ENCODE measurements at regions not wholly inside any gene's neighbourhood (a gene's known extent, or its start where the extent isn't known, plus 50 kb on each side); places are given as distances from the start of the nearest gene placed in this dataset.

DNA sequence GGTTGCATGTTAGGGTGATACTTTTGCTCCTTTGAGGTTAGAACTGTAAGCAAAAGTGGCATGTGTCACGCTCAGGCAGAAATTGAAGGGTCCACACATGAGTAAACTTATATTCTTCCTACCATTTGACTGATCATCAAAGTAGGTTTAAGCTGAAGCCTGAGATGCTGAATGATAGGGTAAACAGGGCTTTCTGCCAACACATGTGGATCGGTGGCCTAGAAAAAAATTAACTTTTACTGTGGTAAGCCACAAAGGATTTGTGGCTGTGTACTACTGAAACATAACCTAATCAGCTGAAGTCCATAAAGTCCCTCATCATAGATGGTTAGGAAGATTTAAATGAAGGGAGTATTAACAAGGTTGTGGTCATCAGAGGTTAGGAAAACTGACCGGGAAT, 1070.1 kb downstream of the STPG2 start:
- no peaks in the 10 kb centered on the region for H3K4me1 ChIP-seq (ENCODE audit: control insufficient read depth in 1 of 2, insufficient read depth in 2 of 2, low read length in 2 of 2)
- no peak overlapping the region for H3K27ac ChIP-seq (ENCODE audit: low read depth in 1 of 2, low read length in 2 of 2)
- no peak for DNase-seq
- Mint-ChIP-seq H3K27me3 (ENCODE audit: low read depth in 3 of 3) (peaks cover 0 to 2% (median 0%) of the 10 kb centered on the region in 3 donors), H3K4me3 (no peak overlapping the region), H3K4me1 (no peaks in the 10 kb centered on the region), H3K9me3 (peaks cover 0 to 15% (median 5%) of the 10 kb centered on the region in 7 donors), H3K27ac (no peak overlapping the region), H3K36me3 (no peaks in the 10 kb centered on the region)
- no peak overlapping the region for H3K4me3 ChIP-seq (replicated peaks in 1 of 3; ENCODE audit: low read depth in 2 of 3, low read length in 3 of 3)
- no peaks in the 10 kb centered on the region for H3K27me3 ChIP-seq (ENCODE audit: control insufficient read depth in 2 of 2, insufficient read depth in 2 of 2, low read length in 2 of 2)
- WGBS (ENCODE audit: insufficient coverage), result 0% methylated on average over 1 of the region's 3 CpGs
- H3K79me2 ChIP-seq (ENCODE audit: insufficient read depth, low read length), result no peaks in the 10 kb centered on the region
- no peak overlapping the region for H3K4me2 ChIP-seq (replicated peaks; ENCODE audit: extremely low read depth, low read length, poor library complexity, severe bottlenecking)
- no peak overlapping the region for H2AFZ ChIP-seq (ENCODE audit: insufficient read depth, low read depth, low read length, poor library complexity, severe bottlenecking)
- no peaks in the 10 kb centered on the region for H4K20me1 ChIP-seq (ENCODE audit: insufficient read depth, low read length)
- no peaks in the 10 kb centered on the region for H3K36me3 ChIP-seq (replicated peaks in 1 of 2; ENCODE audit: control insufficient read depth in 1 of 2, insufficient read depth in 2 of 2, low read length in 2 of 2)
- no peak overlapping the region for H3K9ac ChIP-seq (ENCODE audit: insufficient read depth, low read length, poor library complexity, severe bottlenecking)
- intact Hi-C loops (cut with micrococcal nuclease), result no loop called here
- TF ChIP-seq, protein P1, sequence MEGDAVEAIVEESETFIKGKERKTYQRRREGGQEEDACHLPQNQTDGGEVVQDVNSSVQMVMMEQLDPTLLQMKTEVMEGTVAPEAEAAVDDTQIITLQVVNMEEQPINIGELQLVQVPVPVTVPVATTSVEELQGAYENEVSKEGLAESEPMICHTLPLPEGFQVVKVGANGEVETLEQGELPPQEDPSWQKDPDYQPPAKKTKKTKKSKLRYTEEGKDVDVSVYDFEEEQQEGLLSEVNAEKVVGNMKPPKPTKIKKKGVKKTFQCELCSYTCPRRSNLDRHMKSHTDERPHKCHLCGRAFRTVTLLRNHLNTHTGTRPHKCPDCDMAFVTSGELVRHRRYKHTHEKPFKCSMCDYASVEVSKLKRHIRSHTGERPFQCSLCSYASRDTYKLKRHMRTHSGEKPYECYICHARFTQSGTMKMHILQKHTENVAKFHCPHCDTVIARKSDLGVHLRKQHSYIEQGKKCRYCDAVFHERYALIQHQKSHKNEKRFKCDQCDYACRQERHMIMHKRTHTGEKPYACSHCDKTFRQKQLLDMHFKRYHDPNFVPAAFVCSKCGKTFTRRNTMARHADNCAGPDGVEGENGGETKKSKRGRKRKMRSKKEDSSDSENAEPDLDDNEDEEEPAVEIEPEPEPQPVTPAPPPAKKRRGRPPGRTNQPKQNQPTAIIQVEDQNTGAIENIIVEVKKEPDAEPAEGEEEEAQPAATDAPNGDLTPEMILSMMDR (IDR thresholded peaks at IDR 0.05), result no peak
- H3K9me3 ChIP-seq (replicated peaks in 1 of 2; ENCODE audit: control insufficient read depth in 1 of 2, insufficient read depth in 1 of 2, low read length in 2 of 2), result peaks cover 8 to 10% of the 10 kb centered on the region in 2 donors

DNA sequence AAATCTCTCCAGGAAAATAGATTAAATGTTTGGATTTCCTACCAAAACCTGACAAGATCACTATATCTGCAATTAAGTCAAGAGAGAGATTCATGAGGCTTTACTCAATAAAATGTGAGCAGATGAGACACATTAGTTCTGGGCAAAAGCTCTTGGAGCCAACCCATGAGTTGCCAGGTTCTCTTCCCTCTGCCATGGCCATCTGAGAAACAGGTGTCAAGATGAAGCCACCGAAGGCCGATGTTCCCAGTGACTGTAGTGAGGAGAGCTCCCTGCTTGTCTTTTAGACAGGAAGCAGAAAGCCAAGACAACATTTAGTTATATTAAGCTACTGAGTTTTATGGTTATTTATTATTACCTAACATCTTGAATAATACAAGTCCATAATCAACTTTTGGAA, 1068.7 kb downstream of the STPG2 start:
- H3K4me3 Mint-ChIP-seq, result no peak overlapping the region
- Histone ChIP-seq H3K79me2 (ENCODE audit: insufficient read depth, low read length) (no peaks in the 10 kb centered on the region), H3K9me3 (replicated peaks in 1 of 2; ENCODE audit: control insufficient read depth in 1 of 2, insufficient read depth in 1 of 2, low read length in 2 of 2) (peaks cover 4 to 10% of the 10 kb centered on the region in 2 donors), H3K9ac (ENCODE audit: insufficient read depth, low read length, poor library complexity, severe bottlenecking) (no peak overlapping the region), H4K20me1 (ENCODE audit: insufficient read depth, low read length) (no peaks in the 10 kb centered on the region), H3K27ac (ENCODE audit: low read depth in 1 of 2, low read length in 2 of 2) (no peak overlapping the region), H3K36me3 (replicated peaks in 1 of 2; ENCODE audit: control insufficient read depth in 1 of 2, insufficient read depth in 2 of 2, low read length in 2 of 2) (no peaks in the 10 kb centered on the region), H3K4me3 (replicated peaks in 1 of 3; ENCODE audit: low read depth in 2 of 3, low read length in 3 of 3) (no peak overlapping the region), H3K27me3 (ENCODE audit: control insufficient read depth in 2 of 2, insufficient read depth in 2 of 2, low read length in 2 of 2) (no peaks in the 10 kb centered on the region), H2AFZ (ENCODE audit: insufficient read depth, low read depth, low read length, poor library complexity, severe bottlenecking) (no peak overlapping the region), H3K4me2 (replicated peaks; ENCODE audit: extremely low read depth, low read length, poor library complexity, severe bottlenecking) (no peak overlapping the region), H3K4me1 (ENCODE audit: control insufficient read depth in 1 of 2, insufficient read depth in 2 of 2, low read length in 2 of 2) (no peaks in the 10 kb centered on the region)
- no peaks in the 10 kb centered on the region for H3K4me1 Mint-ChIP-seq
- H3K27ac Mint-ChIP-seq, result no peak overlapping the region
- peaks cover 0 to 2% (median 0%) of the 10 kb centered on the region in 3 donors for H3K27me3 Mint-ChIP-seq (ENCODE audit: low read depth in 3 of 3)
- intact Hi-C loops (cut with micrococcal nuclease), result no loop called here
- no peak for DNase-seq
- peaks cover 0 to 15% (median 4%) of the 10 kb centered on the region in 7 donors for H3K9me3 Mint-ChIP-seq
- H3K36me3 Mint-ChIP-seq, result no peaks in the 10 kb centered on the region
- no CpG with 5 or more reads among the region's 2 CpGs for WGBS (ENCODE audit: insufficient coverage)
- TF ChIP-seq, protein P1 (IDR thresholded peaks at IDR 0.05), result no peak
